ENCODE measurements at regions not wholly inside any gene's neighbourhood (a gene's known extent, or its start where the extent isn't known, plus 50 kb on each side); places are given as distances from the start of the nearest gene placed in this dataset.

GRCh38 chr20:12413116-12413515 lies 495.4 kb downstream of the BTBD3 start:
- Histone ChIP-seq H3K9me3 (ENCODE audit: control insufficient read depth, insufficient read depth, low read length) (peaks cover 8% of the 10 kb centered on the region; the same call in 1 of the 2 replicates), H3K27me3 (ENCODE audit: control insufficient read depth, low read length) (no peaks in the 10 kb centered on the region)

GRCh38 chr20:12414446-12415274 lies 497.0 kb downstream of the BTBD3 start:
- H3K9me3 ChIP-seq (ENCODE audit: control insufficient read depth, insufficient read depth, low read length) = peaks cover 4% of the 10 kb centered on the region; the same call in 1 of the 2 replicates
- no peaks in the 10 kb centered on the region for H4K20me1 ChIP-seq (ENCODE audit: control insufficient read depth, insufficient read depth, low read depth, low read length)
- H3K4me1 ChIP-seq (ENCODE audit: control insufficient read depth, low read length) = no peaks in the 10 kb centered on the region
- no peak overlapping the region for H3K27ac ChIP-seq (ENCODE audit: low read depth, low read length)
- H3K9me2 ChIP-seq (replicated peaks; ENCODE audit: control insufficient read depth, low read length) = no peaks in the 10 kb centered on the region
- no peaks in the 10 kb centered on the region for H3K79me2 ChIP-seq (ENCODE audit: control insufficient read depth, low read length)
- H3K4me2 ChIP-seq (ENCODE audit: low read length) = no peak overlapping the region
- TF ChIP-seq CTCF (IDR thresholded peaks at IDR 0.05; ENCODE audit: low read depth, low read length, poor library complexity, severe bottlenecking) (no peak), EZH2phosphoT487 (IDR thresholded peaks at IDR 0.05; ENCODE audit: borderline replicate concordance, low read length) (no peak)
- H3K27me3 ChIP-seq (ENCODE audit: control insufficient read depth, low read length) = no peaks in the 10 kb centered on the region
- no peaks in the 10 kb centered on the region for H3K36me3 ChIP-seq (ENCODE audit: control insufficient read depth, low read length)
- no peak overlapping the region for H3K4me3 ChIP-seq (ENCODE audit: low read length)
- no peaks in the 10 kb centered on the region for H3F3A ChIP-seq (ENCODE audit: control insufficient read depth, insufficient read depth)

More at GRCh38 chr20:12413116-12413515, 495.4 kb downstream of the BTBD3 start:
- Histone ChIP-seq H3F3A (ENCODE audit: control insufficient read depth, insufficient read depth) (no peaks in the 10 kb centered on the region), H3K9me2 (replicated peaks; ENCODE audit: control insufficient read depth, low read length) (no peaks in the 10 kb centered on the region), H3K27ac (ENCODE audit: low read depth, low read length) (no peak overlapping the region), H3K36me3 (ENCODE audit: control insufficient read depth, low read length) (no peaks in the 10 kb centered on the region), H3K79me2 (ENCODE audit: control insufficient read depth, low read length) (no peaks in the 10 kb centered on the region), H4K20me1 (ENCODE audit: control insufficient read depth, insufficient read depth, low read depth, low read length) (no peaks in the 10 kb centered on the region), H3K4me2 (ENCODE audit: low read length) (no peak overlapping the region), H3K4me1 (ENCODE audit: control insufficient read depth, low read length) (no peaks in the 10 kb centered on the region), H3K4me3 (ENCODE audit: low read length) (no peak overlapping the region)
- TF ChIP-seq CTCF (IDR thresholded peaks at IDR 0.05; ENCODE audit: low read depth, low read length, poor library complexity, severe bottlenecking) (no peak), EZH2phosphoT487 (IDR thresholded peaks at IDR 0.05; ENCODE audit: borderline replicate concordance, low read length) (no peak)

- Histone ChIP-seq H3K4me3 (ENCODE audit: low read length) (no peak overlapping the region), H3K4me2 (ENCODE audit: low read length) (no peak overlapping the region), H3K27ac (ENCODE audit: low read depth, low read length) (no peak overlapping the region)
These were observed 498.6 kb downstream of the BTBD3 start for GRCh38 chr20:12416281-12416680.

More at GRCh38 chr20:12416281-12416680, 498.6 kb downstream of the BTBD3 start:
- H3K9me2 ChIP-seq (replicated peaks; ENCODE audit: control insufficient read depth, low read length) = no peaks in the 10 kb centered on the region
- H3K79me2 ChIP-seq (ENCODE audit: control insufficient read depth, low read length) = no peaks in the 10 kb centered on the region
- H3K36me3 ChIP-seq (ENCODE audit: control insufficient read depth, low read length) = no peaks in the 10 kb centered on the region
- TF ChIP-seq CTCF (IDR thresholded peaks at IDR 0.05; ENCODE audit: low read depth, low read length, poor library complexity, severe bottlenecking) (no peak), EZH2phosphoT487 (IDR thresholded peaks at IDR 0.05; ENCODE audit: borderline replicate concordance, low read length) (no peak)
- no peaks in the 10 kb centered on the region for H3K4me1 ChIP-seq (ENCODE audit: control insufficient read depth, low read length)
- H3F3A ChIP-seq (ENCODE audit: control insufficient read depth, insufficient read depth) = no peaks in the 10 kb centered on the region
- H4K20me1 ChIP-seq (ENCODE audit: control insufficient read depth, insufficient read depth, low read depth, low read length) = no peaks in the 10 kb centered on the region
- H3K9me3 ChIP-seq (ENCODE audit: control insufficient read depth, insufficient read depth, low read length) = peaks cover 4% of the 10 kb centered on the region; the same call in 1 of the 2 replicates
- H3K27me3 ChIP-seq (ENCODE audit: control insufficient read depth, low read length) = no peaks in the 10 kb centered on the region

Data from DOHH2 (cell line).